Karpas-422 (cell line): ENCODE measurements at regions not wholly inside any gene's neighbourhood (a gene's known extent, or its start where the extent isn't known, plus 50 kb on each side); places are given as distances from the start of the nearest gene placed in this dataset.

Source experiments
- DNase-seq: peaks from one replicate; pipeline ENCODE4 v3.0.0-alpha.2; 2015
- H2AFZ ChIP-seq: fragments of 200-600 bp; sonication (generic); 2 replicates; pipeline ENCODE4 v1.6.1; 2014; ENCODE audit warnings: antibody characterized with exemption, low read length, mixed read lengths
- H3K27ac ChIP-seq: fragments of 200-600 bp; sonication (generic); 2 replicates; pipeline ENCODE4 v1.5.1; 2014; ENCODE audit warnings: mild to moderate bottlenecking, low read length, moderate library complexity
- H3K27me3 ChIP-seq: fragments of 200-600 bp; sonication (generic); 2 replicates; pipeline ENCODE4 v1.6.1; 2014; ENCODE audit warnings: low read length, mixed read lengths
- H3K36me3 ChIP-seq: fragments of 200-600 bp; sonication (generic); 2 replicates; pipeline ENCODE4 v1.6.1; 2014; ENCODE audit warnings: low read length, mixed read lengths; ENCODE audit not compliant: insufficient read depth
- H3K4me1 ChIP-seq: fragments of 200-600 bp; sonication (generic); 2 replicates; pipeline ENCODE4 v1.6.1; 2014; ENCODE audit warnings: mild to moderate bottlenecking, low read length, mixed read lengths
- H3K4me2 ChIP-seq: fragments of 200-600 bp; sonication (generic); 2 replicates; pipeline ENCODE4 v1.6.1; 2014; ENCODE audit warnings: low read length, low read depth, mild to moderate bottlenecking; ENCODE audit not compliant: poor library complexity, severe bottlenecking
- H3K4me3 ChIP-seq: fragments of 200-600 bp; sonication (generic); 2 replicates; pipeline ENCODE4 v1.5.1; 2014; ENCODE audit warnings: mild to moderate bottlenecking, antibody characterized with exemption, low read length, mixed read lengths
- H3K79me2 ChIP-seq: fragments of 200-600 bp; sonication (generic); 2 replicates; pipeline ENCODE4 v1.6.1; 2014; ENCODE audit warnings: mild to moderate bottlenecking, low read length, mixed read lengths
- H3K9ac ChIP-seq: fragments of 200-600 bp; sonication (generic); 2 replicates; pipeline ENCODE4 v1.6.0; 2014; ENCODE audit warnings: low read length
- H3K9me2 ChIP-seq: fragments of 200-600 bp; sonication (generic), shearing (Covaris generic); replicated peaks from 2 replicates; pipeline ENCODE4 v1.6.0; 2014; ENCODE audit warnings: mild to moderate bottlenecking, low read length, moderate library complexity; ENCODE audit not compliant: insufficient read depth
- H3K9me3 ChIP-seq: fragments of 300-700, 200-600 bp; sonication (generic); 2 replicates; pipeline ENCODE4 v1.6.1; 2014; ENCODE audit warnings: low read length, mixed read lengths
- H4K20me1 ChIP-seq: fragments of 200-600 bp; sonication (generic); 2 replicates; pipeline ENCODE4 v1.6.1; 2014; ENCODE audit warnings: mild to moderate bottlenecking, antibody characterized with exemption, low read length, low read depth; ENCODE audit not compliant: insufficient read depth

DNA sequence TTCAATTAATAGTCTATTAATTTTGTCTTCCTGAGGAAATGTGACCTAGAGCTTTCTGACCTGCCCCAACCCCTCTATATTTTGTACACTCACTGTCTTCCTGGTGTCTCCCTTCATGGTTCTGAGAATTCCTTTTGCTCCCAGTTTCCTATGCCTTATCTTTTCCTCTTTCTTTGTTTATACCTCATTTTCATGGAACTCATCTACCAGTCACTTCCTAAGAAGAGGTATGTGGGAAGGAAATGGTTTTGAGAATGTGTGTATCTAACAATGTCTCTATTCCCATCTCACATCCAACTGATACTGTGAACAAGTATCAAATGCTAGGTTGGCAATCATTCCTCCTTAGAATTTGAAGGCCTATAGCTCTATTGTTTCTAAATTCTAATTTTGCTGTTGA lies 245.1 kb upstream of the EGLN3 start:
- Histone ChIP-seq H2AFZ (no peak overlapping the region), H3K27ac (no peak overlapping the region), H4K20me1 (no peaks in the 10 kb centered on the region), H3K4me2 (no peak overlapping the region), H3K9me2 (no peaks in the 10 kb centered on the region), H3K4me1 (no peaks in the 10 kb centered on the region), H3K27me3 (0 out of 2 replicates have a peak, but pooled peaks cover 4% of the 10 kb centered on the region), H3K4me3 (no peak overlapping the region), H3K9me3 (no peaks in the 10 kb centered on the region), H3K9ac (no peak overlapping the region), H3K36me3 (no peaks in the 10 kb centered on the region), H3K79me2 (no peaks in the 10 kb centered on the region)
- no peak for DNase-seq

DNA sequence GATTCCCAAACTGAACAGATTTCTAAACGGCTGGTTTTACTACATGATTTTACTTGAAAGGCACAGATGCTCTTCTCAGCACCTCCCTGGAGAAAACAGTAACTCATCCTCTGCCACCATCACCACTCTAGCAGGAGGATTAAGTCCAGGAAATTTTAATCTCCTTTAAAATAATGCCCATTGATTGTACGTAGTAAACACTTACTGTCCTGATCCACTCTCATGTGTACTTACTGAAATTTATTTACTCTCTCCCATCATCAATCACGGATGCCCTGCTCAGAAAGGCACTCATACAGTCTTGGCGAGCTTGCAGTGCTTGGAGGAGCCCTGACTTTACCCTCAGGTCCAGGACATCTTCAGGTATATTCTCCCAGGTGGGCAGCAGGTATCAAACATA lies 239.8 kb upstream of the EGLN3 start:
- H3K36me3 ChIP-seq, result no peaks in the 10 kb centered on the region
- H3K9me2 ChIP-seq, result no peaks in the 10 kb centered on the region
- H3K4me1 ChIP-seq, result no peaks in the 10 kb centered on the region
- H4K20me1 ChIP-seq, result no peaks in the 10 kb centered on the region
- no peaks in the 10 kb centered on the region for H3K79me2 ChIP-seq
- 0 out of 2 replicates have a peak, but pooled peaks cover 3% of the 10 kb centered on the region for H3K27me3 ChIP-seq
- DNase-seq, result no peak
- no peak overlapping the region for H2AFZ ChIP-seq
- H3K9me3 ChIP-seq, result no peaks in the 10 kb centered on the region
- no peak overlapping the region for H3K9ac ChIP-seq
- no peak overlapping the region for H3K4me3 ChIP-seq
- H3K27ac ChIP-seq, result no peak overlapping the region
- H3K4me2 ChIP-seq, result no peak overlapping the region

- Histone ChIP-seq H3K27me3 (0 out of 2 replicates have a peak, but pooled peaks cover 3% of the 10 kb centered on the region), H3K4me2 (no peak overlapping the region), H3K27ac (no peak overlapping the region), H3K9ac (no peak overlapping the region), H3K4me1 (no peaks in the 10 kb centered on the region), H3K4me3 (no peak overlapping the region), H3K9me2 (no peaks in the 10 kb centered on the region), H3K36me3 (no peaks in the 10 kb centered on the region), H2AFZ (no peak overlapping the region), H4K20me1 (no peaks in the 10 kb centered on the region), H3K9me3 (no peaks in the 10 kb centered on the region), H3K79me2 (no peaks in the 10 kb centered on the region)
- DNase-seq, result no peak
Observed at GRCh38 chr14:34189866-34190265, 239.0 kb upstream of the EGLN3 start.

DNA sequence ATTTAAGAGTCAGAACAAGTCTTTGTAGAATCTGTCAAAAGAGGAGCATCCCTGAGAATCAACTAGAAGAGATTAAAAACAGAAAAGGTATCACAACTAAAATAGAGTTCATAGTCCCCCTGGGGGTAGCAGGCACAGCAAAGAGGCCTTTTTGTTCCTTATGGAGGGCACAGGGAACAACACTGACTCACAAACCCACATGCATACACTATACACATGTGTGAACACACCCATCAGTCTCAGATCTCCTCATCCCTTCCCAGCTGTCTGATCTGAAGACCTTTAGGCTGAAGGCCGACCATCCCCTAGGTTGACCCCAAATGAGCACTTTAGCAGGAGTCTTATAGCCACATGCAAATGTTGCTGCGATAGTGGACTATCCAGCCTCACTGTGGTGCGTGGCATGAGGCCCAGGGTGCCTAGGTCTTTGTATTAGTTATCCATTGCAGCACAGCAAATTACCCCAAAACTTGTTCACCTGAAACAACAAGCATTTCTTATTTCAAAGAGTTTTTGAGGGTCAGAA lies 236.7 kb upstream of the EGLN3 start:
- Histone ChIP-seq H2AFZ (no peak overlapping the region), H3K27ac (no peak overlapping the region), H3K36me3 (no peaks in the 10 kb centered on the region), H3K9me2 (no peaks in the 10 kb centered on the region), H3K9ac (no peak overlapping the region), H3K4me1 (no peaks in the 10 kb centered on the region), H3K27me3 (0 out of 2 replicates have a peak, but pooled peaks cover 3% of the 10 kb centered on the region), H3K9me3 (no peaks in the 10 kb centered on the region), H3K4me2 (no peak overlapping the region), H3K4me3 (no peak overlapping the region), H3K79me2 (no peaks in the 10 kb centered on the region), H4K20me1 (no peaks in the 10 kb centered on the region)
- DNase-seq, result no peak

- Histone ChIP-seq H3K27ac (no peak overlapping the region), H3K9ac (no peak overlapping the region), H3K79me2 (no peaks in the 10 kb centered on the region), H2AFZ (no peak overlapping the region), H3K9me2 (no peaks in the 10 kb centered on the region), H3K4me3 (no peak overlapping the region), H3K4me2 (no peak overlapping the region), H3K27me3 (0 out of 2 replicates have a peak, but pooled peaks cover 3% of the 10 kb centered on the region), H3K36me3 (no peaks in the 10 kb centered on the region), H4K20me1 (no peaks in the 10 kb centered on the region), H3K4me1 (no peaks in the 10 kb centered on the region), H3K9me3 (no peaks in the 10 kb centered on the region)
- DNase-seq, result no peak
Observed at GRCh38 chr14:34187061-34187460, 236.2 kb upstream of the EGLN3 start.

DNA sequence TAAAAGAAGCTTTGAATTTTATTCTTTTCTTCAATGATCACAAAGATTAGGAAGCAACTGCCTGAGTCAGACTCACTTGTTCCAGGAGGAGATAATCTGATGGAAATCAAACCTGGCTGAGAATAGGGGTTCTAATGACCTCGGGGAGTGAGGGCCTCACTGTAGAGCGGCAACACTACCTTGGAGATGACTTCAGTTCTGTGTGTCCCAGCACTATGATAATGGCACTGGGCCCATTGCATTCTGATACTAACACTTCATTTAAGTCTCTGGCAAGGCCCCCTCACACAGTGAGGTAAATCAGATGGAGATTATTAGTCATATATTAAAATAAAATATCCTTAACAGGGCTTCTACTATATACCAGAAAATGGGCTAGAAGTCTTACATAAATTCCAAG lies 233.3 kb upstream of the EGLN3 start:
- no peak overlapping the region for H2AFZ ChIP-seq
- H3K9me3 ChIP-seq, result no peaks in the 10 kb centered on the region
- no peak overlapping the region for H3K9ac ChIP-seq
- H3K79me2 ChIP-seq, result no peaks in the 10 kb centered on the region
- H3K36me3 ChIP-seq, result no peaks in the 10 kb centered on the region
- no peaks in the 10 kb centered on the region for H4K20me1 ChIP-seq
- 0 out of 2 replicates have a peak, but pooled peaks cover 3% of the 10 kb centered on the region for H3K27me3 ChIP-seq
- no peaks in the 10 kb centered on the region for H3K9me2 ChIP-seq
- no peak overlapping the region for H3K27ac ChIP-seq
- no peak overlapping the region for H3K4me2 ChIP-seq
- no peak overlapping the region for H3K4me3 ChIP-seq
- H3K4me1 ChIP-seq, result no peaks in the 10 kb centered on the region
- DNase-seq, result no peak

DNA sequence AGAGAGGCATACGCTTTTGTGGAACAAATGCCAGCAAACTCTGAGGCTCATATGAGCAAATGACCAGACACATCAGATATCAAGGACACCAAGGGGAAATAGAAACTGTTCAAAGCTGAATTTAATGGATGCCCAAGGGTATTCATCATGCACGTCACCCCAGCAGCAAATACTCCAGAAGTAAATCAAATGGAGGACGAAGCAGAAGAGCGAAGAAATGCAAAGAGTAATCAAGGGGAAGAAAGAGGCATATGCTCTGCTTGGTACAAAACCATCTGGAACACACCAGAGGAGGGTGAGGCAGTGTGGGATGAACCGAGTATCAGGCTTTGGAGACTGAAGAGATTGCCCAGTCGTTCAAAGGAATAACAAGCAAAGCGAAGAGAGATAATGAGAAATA lies 232.6 kb upstream of the EGLN3 start:
- H3K9me2 ChIP-seq, result no peaks in the 10 kb centered on the region
- no peak overlapping the region for H3K27ac ChIP-seq
- H3K4me1 ChIP-seq, result no peaks in the 10 kb centered on the region
- H3K9me3 ChIP-seq, result no peaks in the 10 kb centered on the region
- no peak overlapping the region for H3K4me3 ChIP-seq
- no peak overlapping the region for H3K4me2 ChIP-seq
- DNase-seq, result no peak
- H3K36me3 ChIP-seq, result no peaks in the 10 kb centered on the region
- no peaks in the 10 kb centered on the region for H4K20me1 ChIP-seq
- no peak overlapping the region for H2AFZ ChIP-seq
- 0 out of 2 replicates have a peak, but pooled peaks cover 3% of the 10 kb centered on the region for H3K27me3 ChIP-seq
- H3K79me2 ChIP-seq, result no peaks in the 10 kb centered on the region
- H3K9ac ChIP-seq, result no peak overlapping the region

DNA sequence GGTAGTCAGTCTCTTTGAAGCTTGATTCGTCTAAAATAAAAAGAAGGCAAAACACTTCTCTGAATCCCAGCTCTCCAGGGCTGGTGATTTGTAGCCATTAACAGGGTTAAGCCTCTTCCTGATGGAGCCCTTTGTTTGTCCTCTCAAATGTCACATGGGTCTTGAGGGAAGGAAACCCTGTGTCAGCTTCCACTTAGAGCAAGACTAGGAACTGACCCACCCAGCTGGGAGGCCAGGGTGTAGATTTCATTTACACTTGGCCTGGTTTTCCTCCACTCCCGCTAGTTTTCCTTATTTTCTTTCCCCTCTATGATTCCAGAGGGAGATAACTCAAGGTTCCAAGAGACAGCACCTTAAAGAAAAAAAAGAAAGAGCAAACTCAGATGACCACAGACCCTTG lies 230.5 kb upstream of the EGLN3 start:
- Histone ChIP-seq H3K4me3 (no peak overlapping the region), H3K4me1 (no peaks in the 10 kb centered on the region), H2AFZ (no peak overlapping the region)

DNA sequence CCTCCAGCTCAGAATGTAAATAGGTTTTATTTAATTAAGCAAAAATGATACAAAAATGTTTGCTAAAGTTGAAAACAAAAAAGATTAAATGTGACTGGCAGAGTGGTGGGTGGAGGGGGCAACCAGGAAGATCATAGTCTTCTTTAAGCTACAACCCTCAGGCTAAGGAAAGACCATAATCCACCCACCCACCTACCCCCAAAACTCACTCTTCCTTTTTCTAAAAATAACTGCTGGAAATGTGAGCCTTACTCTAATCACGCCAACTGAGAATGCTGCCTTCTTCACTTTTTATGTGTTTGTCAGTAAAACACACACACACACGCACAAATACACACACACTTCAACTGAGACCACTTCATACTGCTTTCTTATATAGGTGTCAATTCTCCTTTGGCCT lies 230.0 kb upstream of the EGLN3 start:
- no peak overlapping the region for H3K27ac ChIP-seq
- peaks cover 1% of the 10 kb centered on the region for H3K4me1 ChIP-seq
- no peak for DNase-seq
- no peak overlapping the region for H3K4me3 ChIP-seq
- no peaks in the 10 kb centered on the region for H3K9me2 ChIP-seq
- no peaks in the 10 kb centered on the region for H3K36me3 ChIP-seq
- no peak overlapping the region for H3K9ac ChIP-seq
- H3K4me2 ChIP-seq, result no peak overlapping the region
- H3K27me3 ChIP-seq, result no peaks in the 10 kb centered on the region
- H3K9me3 ChIP-seq, result no peaks in the 10 kb centered on the region
- no peaks in the 10 kb centered on the region for H4K20me1 ChIP-seq
- no peak overlapping the region for H2AFZ ChIP-seq
- H3K79me2 ChIP-seq, result no peaks in the 10 kb centered on the region

More for the DNA sequence above, 230.5 kb upstream of the EGLN3 start:
- no peak overlapping the region for H3K9ac ChIP-seq
- H3K79me2 ChIP-seq, result no peaks in the 10 kb centered on the region
- no peaks in the 10 kb centered on the region for H3K9me3 ChIP-seq
- no peaks in the 10 kb centered on the region for H3K9me2 ChIP-seq
- no peaks in the 10 kb centered on the region for H3K36me3 ChIP-seq
- no peak for DNase-seq
- no peak overlapping the region for H3K27ac ChIP-seq
- no peaks in the 10 kb centered on the region for H3K27me3 ChIP-seq
- no peak overlapping the region for H3K4me2 ChIP-seq
- H4K20me1 ChIP-seq, result no peaks in the 10 kb centered on the region
